Lower leg skin (tissue), 3 donors: ENCODE measurements at regions not wholly inside any gene's neighbourhood (a gene's known extent, or its start where the extent isn't known, plus 50 kb on each side); places are given as distances from the start of the nearest gene placed in this dataset.

ENCODE experiments used
- CTCF ChIP-seq, 3 donors: fragments of 450-650 bp; IDR thresholded peaks; one replicate each; pipeline ENCODE4 v1.5.1; 2016; ENCODE audit warnings: antibody characterized with exemption in 3 of 3, mild to moderate bottlenecking in 3 of 3, moderate library complexity in 2 of 3
- POLR2A ChIP-seq, 2 donors: fragments of 450-650 bp; IDR thresholded peaks; one replicate each; pipeline ENCODE4 v1.6.1; 2016 to 2017; ENCODE audit warnings: antibody characterized with exemption in 2 of 2, mild to moderate bottlenecking in 1 of 2, moderate library complexity in 1 of 2

- TF ChIP-seq POLR2A (IDR thresholded peaks at IDR 0.05) (no peak), CTCF (IDR thresholded peaks at IDR 0.05) (no peak)
These were observed 2227.9 kb upstream of the PCDH20 start for GRCh38 chr13:63643543-63643942.
